Tibial nerve (tissue), 4 donors: ENCODE measurements at regions not wholly inside any gene's neighbourhood (a gene's known extent, or its start where the extent isn't known, plus 50 kb on each side); places are given as distances from the start of the nearest gene placed in this dataset.

Experiments used
- DNase-seq, 2 donors: peaks; one replicate each; pipeline ENCODE4 v3.0.0-alpha.2; 2019; ENCODE audit warnings: low spot score in 2 of 2
- H3K27ac ChIP-seq, 4 donors: fragments of 200-600 bp; sonication (generic) in 3 of 4; one replicate each; pipeline ENCODE4 v1.5.1; 2017 to 2019; ENCODE audit warnings: mild to moderate bottlenecking in 1 of 4
- H3K27me3 ChIP-seq, 2 donors: fragments of 200-600 bp; sonication (generic) in 1 of 2; one replicate each; pipeline versions ENCODE4 v1.5.1 to v1.6.0; 2017 to 2019
- H3K36me3 ChIP-seq, 3 donors: fragments of 200-600 bp; sonication (generic); one replicate each; pipeline ENCODE4 v1.5.1; 2018 to 2019
- H3K4me1 ChIP-seq, 4 donors: fragments of 200-600 bp; sonication (generic) in 3 of 4; one replicate each; pipeline ENCODE4 v1.5.1; 2017 to 2019
- H3K4me3 ChIP-seq, 4 donors: fragments of 200-600 bp; sonication (generic) in 3 of 4; one replicate each; pipeline ENCODE4 v1.5.1; 2017 to 2019; ENCODE audit warnings: mild to moderate bottlenecking in 1 of 4, moderate library complexity in 1 of 4
- H3K9me3 ChIP-seq, 4 donors: fragments of 200-600 bp; sonication (generic) in 3 of 4; one replicate each; pipeline ENCODE4 v1.5.1; 2017 to 2019
- CTCF ChIP-seq, 5 experiments: fragments of 200-600 bp in 3 of 5; fragments of 450-650 bp in 2 of 5; sonication (generic) in 3 of 5; IDR thresholded peaks; one replicate each; pipeline ENCODE4 v1.5.1; 2016 to 2019; ENCODE audit warnings: antibody characterized with exemption in 5 of 5, mild to moderate bottlenecking in 3 of 5, moderate library complexity in 2 of 5
- EP300 ChIP-seq, 2 donors: sonication (generic); formaldehyde crosslinking; IDR thresholded peaks; one replicate each; pipeline ENCODE4 v1.6.1; 2017; ENCODE audit warnings: antibody characterized with exemption in 2 of 2, mild to moderate bottlenecking in 1 of 2
- POLR2A ChIP-seq, 2 donors: fragments of 450-650 bp; IDR thresholded peaks; one replicate each; pipeline ENCODE4 v1.6.1; 2017; ENCODE audit warnings: antibody characterized with exemption in 2 of 2, mild to moderate bottlenecking in 2 of 2, moderate library complexity in 2 of 2
- WGBS, 2 donors: methylation state at CpG; one replicate each; pipeline ENCODE4 v1.1.5; 2018; 5-methylcytosine and 5-hydroxymethylcytosine counted together

DNA sequence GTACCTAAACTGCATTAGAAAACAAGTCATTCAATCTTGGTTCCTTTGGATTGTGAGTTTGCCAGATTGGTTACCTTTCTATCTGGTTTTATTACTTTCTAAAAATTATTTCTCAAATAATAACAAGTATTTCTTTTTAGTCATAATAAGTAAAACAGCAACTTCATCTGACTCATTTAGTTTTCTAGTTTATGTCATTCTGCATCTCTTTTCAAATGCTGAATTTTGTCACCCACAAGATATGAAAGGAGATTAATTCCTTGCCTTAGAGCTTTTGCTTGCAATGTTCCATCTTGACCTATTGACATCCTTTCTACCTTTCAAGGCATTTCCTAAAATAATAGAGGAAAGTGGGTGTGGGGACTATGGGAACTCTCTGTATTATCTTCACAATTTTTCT lies 253.6 kb upstream of the PEX5L start:
- no peak overlapping the region for H3K4me3 ChIP-seq
- no peak overlapping the region for H3K27ac ChIP-seq
- DNase-seq: no peak
- H3K4me1 ChIP-seq: no peaks in the 10 kb centered on the region
- H3K36me3 ChIP-seq: no peaks in the 10 kb centered on the region
- H3K27me3 ChIP-seq: no peaks in the 10 kb centered on the region
- no peaks in the 10 kb centered on the region for H3K9me3 ChIP-seq
- TF ChIP-seq EP300 (IDR thresholded peaks at IDR 0.05): no peak
- no peak for TF ChIP-seq POLR2A (IDR thresholded peaks at IDR 0.05)
- no peak for TF ChIP-seq CTCF (IDR thresholded peaks at IDR 0.05)

- no peak for DNase-seq
- WGBS, 2 donors: 43 to 45% methylated on average over 1 of the region's 1 CpG
- no peak for TF ChIP-seq CTCF (IDR thresholded peaks at IDR 0.05)
- no peak for TF ChIP-seq EP300 (IDR thresholded peaks at IDR 0.05)
- no peak for TF ChIP-seq POLR2A (IDR thresholded peaks at IDR 0.05)
- Histone ChIP-seq H3K4me3 (no peak overlapping the region), H3K4me1 (no peaks in the 10 kb centered on the region), H3K9me3 (no peaks in the 10 kb centered on the region), H3K27ac (no peak overlapping the region), H3K27me3 (no peaks in the 10 kb centered on the region), H3K36me3 (no peaks in the 10 kb centered on the region)
Observed at GRCh38 chr3:180294282-180295027, 257.7 kb upstream of the PEX5L start.

DNA sequence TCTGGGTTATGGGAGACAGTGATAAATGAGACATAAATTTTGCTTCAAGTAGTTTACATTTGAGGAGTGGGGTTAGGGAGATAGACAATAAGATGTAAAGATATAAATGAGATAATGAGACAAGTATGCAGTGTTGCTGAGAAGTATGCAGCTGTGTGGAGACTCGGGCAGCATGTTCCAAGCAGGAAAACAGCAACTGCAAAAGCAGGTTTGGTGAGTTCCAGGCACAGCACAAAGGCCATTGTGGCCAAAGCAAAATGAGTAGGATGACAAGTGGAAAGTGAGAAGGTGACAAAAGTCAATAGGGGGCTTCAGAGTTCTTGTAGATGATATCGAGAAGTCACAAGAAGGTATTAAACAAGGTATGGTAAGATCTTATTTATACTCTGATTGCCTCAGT lies 259.1 kb upstream of the PEX5L start:
- 47 to 50% methylated on average over 2 of the region's 2 CpGs for WGBS, 2 donors
- no peak for DNase-seq
- Histone ChIP-seq H3K36me3 (no peaks in the 10 kb centered on the region), H3K27me3 (no peaks in the 10 kb centered on the region), H3K27ac (no peak overlapping the region), H3K9me3 (no peaks in the 10 kb centered on the region), H3K4me1 (no peaks in the 10 kb centered on the region), H3K4me3 (no peak overlapping the region)
- TF ChIP-seq POLR2A (IDR thresholded peaks at IDR 0.05) (no peak), CTCF (IDR thresholded peaks at IDR 0.05) (no peak)

DNA sequence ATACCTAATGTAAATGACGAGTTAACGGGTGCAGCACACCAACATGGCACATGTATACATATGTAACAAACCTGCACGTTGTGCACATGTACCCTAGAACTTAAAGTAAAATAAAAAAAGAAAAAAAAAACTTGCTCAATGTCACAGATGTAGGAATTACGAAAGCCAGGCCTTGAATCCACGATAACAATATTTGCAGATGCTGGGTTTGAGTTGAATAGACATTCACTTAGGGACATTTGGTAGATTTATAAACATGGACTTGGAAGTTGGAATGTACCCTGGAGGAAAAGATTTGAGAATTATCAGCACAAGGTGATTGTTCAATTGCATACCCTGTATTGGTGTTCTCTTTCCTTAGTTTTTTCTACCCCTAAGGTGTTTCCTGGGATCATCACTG lies 260.2 kb upstream of the PEX5L start:
- H3K36me3 ChIP-seq: no peaks in the 10 kb centered on the region
- DNase-seq: no peak
- no peak overlapping the region for H3K4me3 ChIP-seq
- TF ChIP-seq EP300 (IDR thresholded peaks at IDR 0.05) (no peak), CTCF (IDR thresholded peaks at IDR 0.05) (no peak), POLR2A (IDR thresholded peaks at IDR 0.05) (no peak)
- H3K27me3 ChIP-seq: no peaks in the 10 kb centered on the region
- WGBS, 2 donors: 87 to 89% methylated on average over 5 of the region's 5 CpGs
- no peak overlapping the region for H3K27ac ChIP-seq
- H3K9me3 ChIP-seq: no peaks in the 10 kb centered on the region
- no peaks in the 10 kb centered on the region for H3K4me1 ChIP-seq

- no peak for DNase-seq
- no peak overlapping the region for H3K27ac ChIP-seq
- H3K27me3 ChIP-seq: no peaks in the 10 kb centered on the region
- no peaks in the 10 kb centered on the region for H3K36me3 ChIP-seq
- H3K4me1 ChIP-seq: peaks cover 0 to 4% (median 0%) of the 10 kb centered on the region in 4 donors
- no peaks in the 10 kb centered on the region for H3K9me3 ChIP-seq
- no peak overlapping the region for H3K4me3 ChIP-seq
- no peak for TF ChIP-seq POLR2A (IDR thresholded peaks at IDR 0.05)
- TF ChIP-seq EP300 (IDR thresholded peaks at IDR 0.05): no peak
- no peak for TF ChIP-seq CTCF (IDR thresholded peaks at IDR 0.05)
- WGBS, 2 donors: 69 to 89% methylated on average over 1 of the region's 1 CpG
Observed at GRCh38 chr3:180306155-180306554, 269.4 kb upstream of the PEX5L start.
